Natural killer cell (primary cell): ENCODE measurements at regions not wholly inside any gene's neighbourhood (a gene's known extent, or its start where the extent isn't known, plus 50 kb on each side); places are given as distances from the start of the nearest gene placed in this dataset.

ENCODE experiments used
- ATAC-seq, 3 donors: fragments of 150-1000 bp in 2 of 3; fragments of 200-7000 bp in 1 of 3; cut with Tn5 transposase; 1 replicate in 1 of 3; 2 replicates in 2 of 3; pipeline ENCODE4 v1.10.0; 2021; ENCODE audit warnings: mild to moderate bottlenecking in 2 of 3, moderate library complexity in 2 of 3
- DNase-seq, 2 donors: peaks; one replicate each; pipeline versions ENCODE4 v3.0.0 to v3.0.0-alpha.2; 2013 to 2021; ENCODE audit warnings: mixed read lengths in 1 of 2
- H3K27ac ChIP-seq: one replicate; pipeline ENCODE4 v1.5.1; 2013; ENCODE audit warnings: mild to moderate bottlenecking, low read length
- H3K27me3 ChIP-seq: one replicate; pipeline ENCODE4 v1.6.1; 2013; ENCODE audit warnings: low read length; ENCODE audit not compliant: control insufficient read depth, insufficient read depth
- H3K36me3 ChIP-seq: one replicate; pipeline ENCODE4 v1.6.1; 2013; ENCODE audit warnings: low read length; ENCODE audit not compliant: control insufficient read depth, insufficient read depth
- H3K4me1 ChIP-seq: one replicate; pipeline ENCODE4 v1.6.1; 2013; ENCODE audit warnings: low read length; ENCODE audit not compliant: control insufficient read depth, insufficient read depth
- H3K4me3 ChIP-seq: one replicate; pipeline ENCODE4 v1.5.1; 2013; ENCODE audit warnings: low read length
- H3K9me3 ChIP-seq: one replicate; pipeline ENCODE4 v1.6.1; 2013; ENCODE audit warnings: low read length; ENCODE audit not compliant: control insufficient read depth, insufficient read depth
- H3K27ac Mint-ChIP-seq, 2 donors: one replicate each; pipeline ENCODE4 v1.8.0; 2022; ENCODE audit warnings: mild to moderate bottlenecking in 2 of 2, mixed read lengths in 2 of 2, moderate library complexity in 1 of 2
- H3K27me3 Mint-ChIP-seq, 2 donors: one replicate each; pipeline ENCODE4 v1.8.0; 2022; ENCODE audit warnings: low read depth in 2 of 2, mixed read lengths in 2 of 2
- H3K36me3 Mint-ChIP-seq: one replicate; pipeline ENCODE4 v1.8.0; 2022; ENCODE audit warnings: mixed read lengths
- H3K4me1 Mint-ChIP-seq, 2 donors: one replicate each; pipeline ENCODE4 v1.8.0; 2022; ENCODE audit warnings: mixed read lengths in 2 of 2
- H3K4me3 Mint-ChIP-seq: one replicate; pipeline ENCODE4 v1.8.0; 2022; ENCODE audit warnings: mild to moderate bottlenecking, moderate library complexity, mixed read lengths
- H3K9me3 Mint-ChIP-seq, 2 donors: one replicate each; pipeline ENCODE4 v1.8.0; 2022; ENCODE audit warnings: mixed read lengths in 2 of 2
- CTCF ChIP-seq: fragments of 200-600 bp; IDR thresholded peaks from one replicate; pipeline ENCODE4 v1.8.0; 2022; ENCODE audit warnings: antibody characterized with exemption
- WGBS: methylation state at CpG from one replicate; pipeline ENCODE4 v1.1.7; 2013; ENCODE audit warnings: missing lambda C conversion rate; ENCODE audit not compliant: insufficient coverage; 5-methylcytosine and 5-hydroxymethylcytosine counted together
- intact Hi-C: fragments of 100-400 bp; cut with micrococcal nuclease; formaldehyde crosslinking; loops from one replicate; pipeline ENCODE4 v1.14.2; 2022

DNA sequence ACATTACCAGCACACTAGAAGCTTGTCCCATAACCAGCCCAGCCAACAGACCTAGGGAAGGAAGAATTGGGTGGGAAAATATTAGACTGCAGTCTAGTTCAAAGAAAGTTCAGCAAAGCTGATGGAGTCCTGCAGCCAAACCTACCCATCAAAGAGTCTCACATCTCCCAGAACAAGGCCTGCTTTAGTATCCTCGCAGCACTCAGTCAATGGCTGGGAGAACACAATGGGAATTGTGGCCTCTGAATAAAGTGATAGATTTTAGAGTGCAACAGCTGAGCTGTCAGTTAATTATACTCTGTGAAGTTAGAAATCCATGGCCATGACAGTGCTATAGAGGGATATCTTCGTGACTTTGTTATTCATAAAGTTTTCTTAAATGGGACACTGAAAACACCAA, 207.2 kb upstream of the NAALADL2 start:
- Mint-ChIP-seq H3K4me1 (no peaks in the 10 kb centered on the region), H3K9me3 (peaks cover 6 to 8% of the 10 kb centered on the region in 2 donors), H3K36me3 (no peaks in the 10 kb centered on the region), H3K27me3 (no peaks in the 10 kb centered on the region), H3K4me3 (no peak overlapping the region), H3K27ac (no peak overlapping the region)
- Histone ChIP-seq H3K9me3 (no peaks in the 10 kb centered on the region), H3K27me3 (no peaks in the 10 kb centered on the region), H3K4me3 (no peak overlapping the region), H3K4me1 (no peaks in the 10 kb centered on the region), H3K36me3 (no peaks in the 10 kb centered on the region), H3K27ac (no peak overlapping the region)
- DNase-seq (no peak), ATAC-seq (no peak)
- intact Hi-C loops, result no loop called here
- TF ChIP-seq CTCF, result no peak
- WGBS, result 100% methylated on average over 1 of the region's 2 CpGs

DNA sequence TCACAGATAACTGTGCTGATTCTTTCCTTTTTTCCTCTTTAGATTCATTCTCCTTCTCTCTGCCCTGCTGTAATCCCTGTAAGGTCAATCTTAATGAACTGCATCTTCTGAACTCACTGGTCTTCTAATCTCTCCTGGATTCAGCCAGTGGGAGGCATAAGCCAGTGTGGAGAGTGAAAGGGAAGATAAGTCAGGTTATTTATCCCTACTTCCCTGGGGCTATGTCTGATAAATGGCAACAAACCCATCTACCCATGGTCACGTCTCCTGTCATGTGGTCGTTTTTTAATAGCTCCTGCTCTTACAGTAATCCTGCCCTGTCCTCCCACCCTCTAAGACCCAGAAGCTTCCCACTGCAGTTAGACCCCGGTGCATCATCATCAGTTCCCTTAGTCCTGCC, 199.6 kb upstream of the NAALADL2 start:
- Mint-ChIP-seq H3K4me3 (no peak overlapping the region), H3K27me3 (no peaks in the 10 kb centered on the region)

DNA sequence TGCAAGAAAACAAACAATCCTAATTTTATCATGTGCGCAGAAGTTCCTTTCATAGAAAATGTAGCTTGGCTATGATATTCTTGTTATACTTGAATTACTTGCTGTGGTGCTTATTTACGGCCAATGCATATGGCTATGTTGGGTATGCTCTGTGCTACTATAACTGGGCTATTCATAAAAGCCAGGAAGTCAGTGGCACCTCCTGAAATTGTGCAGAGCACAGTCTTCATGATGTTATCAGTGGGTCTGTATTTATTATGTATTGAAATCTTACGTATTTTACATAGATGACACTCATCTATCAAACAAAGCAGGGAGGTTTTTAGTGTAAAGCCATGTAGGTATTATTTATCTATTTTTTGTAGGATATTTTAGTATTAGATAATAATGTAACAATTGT, 196.5 kb upstream of the NAALADL2 start:
- H3K4me1 Mint-ChIP-seq, result no peaks in the 10 kb centered on the region
- WGBS, result 89% methylated on average over 2 of the region's 3 CpGs

More for the DNA sequence above, 199.6 kb upstream of the NAALADL2 start:
- intact Hi-C loops, result no loop called here
- no peak overlapping the region for H3K27ac ChIP-seq
- no peaks in the 10 kb centered on the region for H3K36me3 ChIP-seq
- Mint-ChIP-seq H3K27ac (no peak overlapping the region), H3K9me3 (peaks cover 8 to 9% of the 10 kb centered on the region in 2 donors), H3K4me1 (no peaks in the 10 kb centered on the region), H3K36me3 (no peaks in the 10 kb centered on the region)
- H3K4me3 ChIP-seq, result no peak overlapping the region
- ATAC-seq (no peak), DNase-seq (no peak)
- H3K9me3 ChIP-seq, result peaks cover 5% of the 10 kb centered on the region
- 89% methylated on average over 3 of the region's 3 CpGs for WGBS
- H3K4me1 ChIP-seq, result no peaks in the 10 kb centered on the region
- TF ChIP-seq CTCF, result no peak
- H3K27me3 ChIP-seq, result no peaks in the 10 kb centered on the region

More for the DNA sequence above, 196.5 kb upstream of the NAALADL2 start:
- TF ChIP-seq CTCF, result no peak
- peaks cover 13 to 14% of the 10 kb centered on the region in 2 donors for H3K9me3 Mint-ChIP-seq
- no peaks in the 10 kb centered on the region for H3K27me3 Mint-ChIP-seq
- no peak for DNase-seq
- Histone ChIP-seq H3K27ac (no peak overlapping the region), H3K9me3 (peaks cover 2% of the 10 kb centered on the region), H3K4me3 (no peak overlapping the region), H3K27me3 (no peaks in the 10 kb centered on the region), H3K36me3 (no peaks in the 10 kb centered on the region), H3K4me1 (no peaks in the 10 kb centered on the region)
- ATAC-seq, result no peak
- no peak overlapping the region for H3K27ac Mint-ChIP-seq
- no peak overlapping the region for H3K4me3 Mint-ChIP-seq
- peaks cover 6% of the 10 kb centered on the region for H3K36me3 Mint-ChIP-seq
- intact Hi-C loops, result no loop called here
